K562 (cell line): ENCODE measurements at regions not wholly inside any gene's neighbourhood (a gene's known extent, or its start where the extent isn't known, plus 50 kb on each side); places are given as distances from the start of the nearest gene placed in this dataset.

ENCODE experiments used
- ARID2 ChIP-seq: fragments of 450-650 bp; IDR thresholded peaks from 2 replicates; pipeline ENCODE4 v1.6.1; 2017; ENCODE audit warnings: antibody characterized with exemption, mild to moderate bottlenecking
- BRF1 ChIP-seq: IDR thresholded peaks from 3 replicates; pipeline ENCODE4 v1.6.1; 2011; ENCODE audit warnings: borderline replicate concordance, mild to moderate bottlenecking; ENCODE audit not compliant: insufficient read length; ENCODE audit errors: extremely low read depth
- CXXC5 ChIP-seq: fragments of 250-450 bp; sonication (Bioruptor Pico); IDR thresholded peaks from 2 replicates; pipeline ENCODE4 v1.8.0; 2022; ENCODE audit warnings: inconsistent platforms, mild to moderate bottlenecking, moderate library complexity
- DIDO1 ChIP-seq: fragments of 450-650 bp; IDR thresholded peaks from 2 replicates; pipeline ENCODE4 v1.6.1; 2016; ENCODE audit warnings: low read depth, missing biosample characterization, missing genetic modification characterization
- ESRRB ChIP-seq: fragments of 250-450 bp; sonication (Bioruptor Pico); IDR thresholded peaks from 2 replicates; pipeline ENCODE4 v1.5.0; 2020; ENCODE audit warnings: mild to moderate bottlenecking, moderate library complexity, borderline replicate concordance
- FOXK1 ChIP-seq: sonication (generic); formaldehyde crosslinking; IDR thresholded peaks from 2 replicates; pipeline ENCODE4 v1.8.0; 2022; ENCODE audit warnings: missing genetic modification reagents, mild to moderate bottlenecking, borderline replicate concordance
- GATA2 ChIP-seq: sonication (generic); formaldehyde crosslinking; IDR thresholded peaks from 2 replicates; pipeline ENCODE4 v1.4.0; 2020; ENCODE audit warnings: mild to moderate bottlenecking, missing genetic modification reagents
- PHTF2 ChIP-seq: fragments of 250-450 bp; sonication (Bioruptor Pico); IDR thresholded peaks from 2 replicates; pipeline ENCODE4 v1.5.0; 2021; ENCODE audit warnings: mild to moderate bottlenecking
- SMARCE1 ChIP-seq: fragments of 450-650 bp; IDR thresholded peaks from 2 replicates; pipeline ENCODE4 v1.7.1; 2016; ENCODE audit warnings: mild to moderate bottlenecking
- SP2 ChIP-seq: IDR thresholded peaks from 2 replicates; pipeline ENCODE4 v1.6.1; 2011; ENCODE audit warnings: mild to moderate bottlenecking, low read depth, low read length, moderate library complexity; ENCODE audit not compliant: poor library complexity, severe bottlenecking; ENCODE audit errors: extremely low read depth
- TCFL5 ChIP-seq: fragments of 250-450 bp; sonication (Bioruptor Pico); conservative IDR thresholded peaks from 2 replicates; pipeline ENCODE4 v1.6.1; 2021; ENCODE audit warnings: mild to moderate bottlenecking, moderate library complexity, matching md5 sums
- ZFPM2 ChIP-seq: fragments of 250-450 bp; sonication (Bioruptor Pico); IDR thresholded peaks from 2 replicates; pipeline ENCODE4 v1.5.1; 2022; ENCODE audit warnings: mild to moderate bottlenecking
- ZNF124 ChIP-seq: sonication (generic); formaldehyde crosslinking; IDR thresholded peaks from 2 replicates; pipeline ENCODE4 v1.8.1; 2022; ENCODE audit warnings: missing genetic modification reagents
- ZNF668 ChIP-seq: fragments of 250-450 bp; sonication (Bioruptor Pico); IDR thresholded peaks from 2 replicates; pipeline ENCODE4 v1.8.0; 2022; ENCODE audit warnings: mild to moderate bottlenecking, inconsistent platforms
- ZNF696 ChIP-seq: fragments of 250-450 bp; sonication (Bioruptor Pico); conservative IDR thresholded peaks from 2 replicates; pipeline ENCODE4 v1.4.0; 2020; ENCODE audit warnings: mild to moderate bottlenecking, moderate library complexity
- TF ChIP-seq, protein P1 (sequence below): fragments of 250-450 bp; sonication (Bioruptor Pico); IDR thresholded peaks from 2 replicates; pipeline ENCODE4 v1.4.0; 2020; ENCODE audit warnings: mild to moderate bottlenecking, moderate library complexity
- TF ChIP-seq, protein P2 (sequence below): fragments of 450-650 bp; IDR thresholded peaks from 2 replicates; pipeline ENCODE4 v1.6.1; 2014; ENCODE audit warnings: low read depth, mild to moderate bottlenecking, moderate library complexity, borderline replicate concordance
- TF ChIP-seq, protein P3 (sequence below): fragments of 450-650 bp; formaldehyde crosslinking; IDR thresholded peaks from 2 replicates; pipeline ENCODE4 v1.4.0; 2022; ENCODE audit warnings: mild to moderate bottlenecking, moderate library complexity

DNA sequence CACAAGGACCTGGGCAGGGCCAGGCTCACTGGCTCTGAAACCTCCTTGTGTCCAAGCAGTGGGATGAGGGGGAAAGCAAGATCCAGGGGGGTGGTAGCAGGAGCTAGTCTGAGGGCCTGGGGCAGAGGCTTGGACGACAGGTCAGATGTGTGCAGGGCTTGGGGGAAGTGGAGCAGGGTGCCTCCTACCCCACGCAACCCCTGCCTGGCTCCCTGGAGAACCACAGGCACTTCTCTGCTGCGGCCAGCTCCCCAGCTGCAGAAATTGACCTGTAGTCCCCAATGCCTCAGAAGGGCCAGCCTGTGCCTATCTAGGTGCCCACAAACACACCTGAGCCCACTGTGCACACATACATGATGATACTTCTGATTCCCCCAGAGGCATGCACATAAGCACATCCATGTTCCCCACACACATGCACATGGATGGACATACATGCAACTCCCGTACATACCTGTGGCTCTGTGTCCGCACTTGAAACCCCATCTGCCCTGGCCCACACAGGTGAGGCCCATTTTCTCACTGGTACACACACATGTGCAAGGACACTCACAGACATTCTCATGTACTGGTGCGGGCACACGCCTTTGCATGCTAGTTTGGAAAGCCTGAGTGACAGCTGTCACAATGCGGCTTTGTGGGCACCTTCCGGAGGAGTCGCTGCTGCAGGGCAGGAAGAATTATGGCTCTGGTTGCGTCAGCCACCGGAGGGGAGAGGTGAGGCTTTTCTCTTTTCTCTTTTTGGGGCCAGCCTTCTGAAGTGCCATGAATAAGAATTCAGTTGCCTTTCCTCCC is 247.2 kb upstream of the CSF3R start (continued):
- TF ChIP-seq, protein P1, sequence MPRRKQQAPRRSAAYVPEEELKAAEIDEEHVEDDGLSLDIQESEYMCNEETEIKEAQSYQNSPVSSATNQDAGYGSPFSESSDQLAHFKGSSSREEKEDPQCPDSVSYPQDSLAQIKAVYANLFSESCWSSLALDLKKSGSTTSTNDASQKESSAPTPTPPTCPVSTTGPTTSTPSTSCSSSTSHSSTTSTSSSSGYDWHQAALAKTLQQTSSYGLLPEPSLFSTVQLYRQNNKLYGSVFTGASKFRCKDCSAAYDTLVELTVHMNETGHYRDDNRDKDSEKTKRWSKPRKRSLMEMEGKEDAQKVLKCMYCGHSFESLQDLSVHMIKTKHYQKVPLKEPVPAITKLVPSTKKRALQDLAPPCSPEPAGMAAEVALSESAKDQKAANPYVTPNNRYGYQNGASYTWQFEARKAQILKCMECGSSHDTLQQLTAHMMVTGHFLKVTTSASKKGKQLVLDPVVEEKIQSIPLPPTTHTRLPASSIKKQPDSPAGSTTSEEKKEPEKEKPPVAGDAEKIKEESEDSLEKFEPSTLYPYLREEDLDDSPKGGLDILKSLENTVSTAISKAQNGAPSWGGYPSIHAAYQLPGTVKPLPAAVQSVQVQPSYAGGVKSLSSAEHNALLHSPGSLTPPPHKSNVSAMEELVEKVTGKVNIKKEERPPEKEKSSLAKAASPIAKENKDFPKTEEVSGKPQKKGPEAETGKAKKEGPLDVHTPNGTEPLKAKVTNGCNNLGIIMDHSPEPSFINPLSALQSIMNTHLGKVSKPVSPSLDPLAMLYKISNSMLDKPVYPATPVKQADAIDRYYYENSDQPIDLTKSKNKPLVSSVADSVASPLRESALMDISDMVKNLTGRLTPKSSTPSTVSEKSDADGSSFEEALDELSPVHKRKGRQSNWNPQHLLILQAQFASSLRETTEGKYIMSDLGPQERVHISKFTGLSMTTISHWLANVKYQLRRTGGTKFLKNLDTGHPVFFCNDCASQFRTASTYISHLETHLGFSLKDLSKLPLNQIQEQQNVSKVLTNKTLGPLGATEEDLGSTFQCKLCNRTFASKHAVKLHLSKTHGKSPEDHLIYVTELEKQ (CRISPR knock-in tag): peak; percentile 90
- TF ChIP-seq TCFL5 (no peak), ZNF668 (CRISPR knock-in tag) (no peak), SP2 (no peak), GATA2 (no peak), ZNF696 (no peak), DIDO1 (tag) (no peak), SMARCE1 (no peak), ESRRB (CRISPR knock-in tag) (no peak), ARID2 (no peak), PHTF2 (CRISPR knock-in tag) (no peak), FOXK1 (CRISPR knock-in tag) (no peak), ZFPM2 (no peak), CXXC5 (CRISPR knock-in tag) (0 out of 2 replicates have a peak, but pooled peaks have one; percentile 19), ZNF124 (CRISPR knock-in tag) (no peak), BRF1 (no peak)
- TF ChIP-seq, protein P2, sequence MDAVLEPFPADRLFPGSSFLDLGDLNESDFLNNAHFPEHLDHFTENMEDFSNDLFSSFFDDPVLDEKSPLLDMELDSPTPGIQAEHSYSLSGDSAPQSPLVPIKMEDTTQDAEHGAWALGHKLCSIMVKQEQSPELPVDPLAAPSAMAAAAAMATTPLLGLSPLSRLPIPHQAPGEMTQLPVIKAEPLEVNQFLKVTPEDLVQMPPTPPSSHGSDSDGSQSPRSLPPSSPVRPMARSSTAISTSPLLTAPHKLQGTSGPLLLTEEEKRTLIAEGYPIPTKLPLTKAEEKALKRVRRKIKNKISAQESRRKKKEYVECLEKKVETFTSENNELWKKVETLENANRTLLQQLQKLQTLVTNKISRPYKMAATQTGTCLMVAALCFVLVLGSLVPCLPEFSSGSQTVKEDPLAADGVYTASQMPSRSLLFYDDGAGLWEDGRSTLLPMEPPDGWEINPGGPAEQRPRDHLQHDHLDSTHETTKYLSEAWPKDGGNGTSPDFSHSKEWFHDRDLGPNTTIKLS: no peak
- TF ChIP-seq, protein P3, sequence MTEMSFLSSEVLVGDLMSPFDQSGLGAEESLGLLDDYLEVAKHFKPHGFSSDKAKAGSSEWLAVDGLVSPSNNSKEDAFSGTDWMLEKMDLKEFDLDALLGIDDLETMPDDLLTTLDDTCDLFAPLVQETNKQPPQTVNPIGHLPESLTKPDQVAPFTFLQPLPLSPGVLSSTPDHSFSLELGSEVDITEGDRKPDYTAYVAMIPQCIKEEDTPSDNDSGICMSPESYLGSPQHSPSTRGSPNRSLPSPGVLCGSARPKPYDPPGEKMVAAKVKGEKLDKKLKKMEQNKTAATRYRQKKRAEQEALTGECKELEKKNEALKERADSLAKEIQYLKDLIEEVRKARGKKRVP: peak; percentile 70; the same call in 1 of the 2 replicates
